ENCODE measurements at regions not wholly inside any gene's neighbourhood (a gene's known extent, or its start where the extent isn't known, plus 50 kb on each side); places are given as distances from the start of the nearest gene placed in this dataset.
"Not testable (repeated sequence)": the region's sequence is repeated elsewhere in the genome, so short reads cannot be mapped to it uniquely, and the experiment has no call there.

- DNase-seq, result no peak
Observed at GRCh38 chr12:78269620-78270019, 438.9 kb downstream of the NAV3 start.

- no peak for DNase-seq
Observed at GRCh38 chr12:78271546-78271945, 440.9 kb downstream of the NAV3 start.

- DNase-seq, result no peak
Observed at GRCh38 chr12:78275886-78276285, 445.2 kb downstream of the NAV3 start.

- DNase-seq, result no peak
Observed at GRCh38 chr12:78278706-78279190, 448.1 kb downstream of the NAV3 start.

GRCh38 chr12:78279567-78279966 lies 448.9 kb downstream of the NAV3 start:
- no peak for DNase-seq

GRCh38 chr12:78281102-78281501 lies 450.4 kb downstream of the NAV3 start:
- not testable (repeated sequence) for DNase-seq

GRCh38 chr12:78284417-78284816 lies 453.7 kb downstream of the NAV3 start:
- DNase-seq, result no peak

- DNase-seq, result no peak
Observed at GRCh38 chr12:78290606-78291345, 460.1 kb downstream of the NAV3 start.

GRCh38 chr12:78293059-78293686 lies 462.5 kb downstream of the NAV3 start:
- no peak for DNase-seq

- not testable (repeated sequence) for DNase-seq
Observed at GRCh38 chr12:78301282-78301681, 470.6 kb downstream of the NAV3 start.

- no peak for DNase-seq
Observed at GRCh38 chr12:78305808-78306207, 475.1 kb downstream of the NAV3 start.

- DNase-seq, result no peak
Observed at GRCh38 chr12:78306236-78306635, 475.5 kb downstream of the NAV3 start.

- no peak for DNase-seq
Observed at GRCh38 chr12:78308701-78309100, 478.0 kb downstream of the NAV3 start.

GRCh38 chr12:78315028-78315427 lies 484.3 kb downstream of the NAV3 start:
- no peak for DNase-seq

GRCh38 chr12:78316136-78316535 lies 485.4 kb downstream of the NAV3 start:
- DNase-seq, result no peak

GRCh38 chr12:78316631-78317468 lies 486.2 kb downstream of the NAV3 start:
- no peak for DNase-seq

- no peak for DNase-seq
Observed at GRCh38 chr12:78321696-78322095, 491.0 kb downstream of the NAV3 start.

- no peak for DNase-seq
Observed at GRCh38 chr12:78323226-78323625, 492.5 kb downstream of the NAV3 start.

- no peak for DNase-seq
Observed at GRCh38 chr12:78324234-78324633, 493.5 kb downstream of the NAV3 start.

GRCh38 chr12:78328524-78328923 lies 497.8 kb downstream of the NAV3 start:
- DNase-seq, result no peak

- DNase-seq, result no peak
Observed at GRCh38 chr12:78330131-78330530, 499.4 kb downstream of the NAV3 start.

GRCh38 chr12:78331181-78331580 lies 500.5 kb downstream of the NAV3 start:
- no peak for DNase-seq

- no peak for DNase-seq
Observed at GRCh38 chr12:78331753-78332152, 501.1 kb downstream of the NAV3 start.
